HG03571 (cell line): ENCODE measurements at regions not wholly inside any gene's neighbourhood (a gene's known extent, or its start where the extent isn't known, plus 50 kb on each side); places are given as distances from the start of the nearest gene placed in this dataset.
"Not testable (repeated sequence)": the region's sequence is repeated elsewhere in the genome, so short reads cannot be mapped to it uniquely, and the experiment has no call there.

ENCODE experiments used
- ATAC-seq: cut with Tn5 transposase; IDR thresholded peaks from one replicate; pipeline ENCODE4 v1.9.1; 2021; ENCODE audit not compliant: unreplicated experiment

DNA sequence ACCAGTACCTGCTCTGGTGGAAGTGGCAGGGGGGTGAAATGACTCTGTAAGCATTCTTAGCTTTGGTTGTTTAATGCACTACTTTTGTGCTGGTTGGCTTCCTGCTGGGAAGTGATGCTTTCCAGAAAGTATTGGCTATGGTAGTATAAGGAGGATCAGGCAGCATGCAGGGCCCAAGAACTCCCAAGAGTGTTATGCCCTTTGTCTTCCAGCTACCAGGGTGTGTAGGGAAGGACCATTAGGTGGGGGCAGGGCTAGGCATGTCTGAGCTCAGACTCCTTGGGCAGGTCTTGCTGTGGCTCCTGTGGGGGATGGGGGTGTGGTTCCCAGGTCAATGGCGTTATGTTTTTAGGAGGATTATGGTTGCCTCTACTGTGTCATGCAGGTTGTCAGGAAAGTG is 135.8 kb upstream of the TRPC7 start:
- ATAC-seq, result no peak

DNA sequence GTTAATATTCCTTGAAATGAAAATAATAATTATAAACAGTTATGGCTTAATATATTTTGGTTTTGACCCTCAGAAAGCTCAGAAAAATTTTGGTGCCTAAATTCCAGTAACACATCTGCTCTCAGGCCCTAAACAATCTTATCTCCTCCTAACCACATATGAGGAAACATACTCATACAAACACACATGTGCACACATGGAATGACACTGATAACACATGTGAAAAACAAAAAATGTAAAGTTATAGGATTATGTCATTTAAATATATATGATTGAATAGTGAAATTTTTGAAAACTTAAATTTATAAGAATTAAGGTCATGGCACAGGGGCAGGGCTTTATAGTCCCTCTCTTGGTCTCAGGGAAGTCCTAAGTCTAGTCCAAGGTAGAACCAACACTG is 127.2 kb upstream of the TRPC7 start:
- ATAC-seq, result no peak

DNA sequence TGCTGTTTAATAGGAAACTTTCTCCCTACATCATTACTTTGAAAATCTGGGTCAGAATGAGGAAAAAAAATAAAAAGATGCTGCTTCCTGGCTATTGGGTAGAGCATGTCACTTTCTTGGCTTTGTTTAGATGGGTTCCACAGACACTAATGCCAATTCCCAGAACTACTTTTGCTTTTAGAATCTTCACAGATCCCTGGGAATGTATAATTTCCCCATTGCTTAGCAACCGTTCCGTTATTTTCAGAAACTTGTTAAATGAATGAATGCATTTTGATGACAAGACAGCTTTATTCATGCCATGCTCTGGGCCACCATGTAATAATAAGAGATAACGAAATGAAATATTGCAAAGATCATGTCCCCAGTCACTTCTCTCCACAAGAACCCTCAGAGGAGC is 126.5 kb upstream of the TRPC7 start:
- ATAC-seq, result no peak

DNA sequence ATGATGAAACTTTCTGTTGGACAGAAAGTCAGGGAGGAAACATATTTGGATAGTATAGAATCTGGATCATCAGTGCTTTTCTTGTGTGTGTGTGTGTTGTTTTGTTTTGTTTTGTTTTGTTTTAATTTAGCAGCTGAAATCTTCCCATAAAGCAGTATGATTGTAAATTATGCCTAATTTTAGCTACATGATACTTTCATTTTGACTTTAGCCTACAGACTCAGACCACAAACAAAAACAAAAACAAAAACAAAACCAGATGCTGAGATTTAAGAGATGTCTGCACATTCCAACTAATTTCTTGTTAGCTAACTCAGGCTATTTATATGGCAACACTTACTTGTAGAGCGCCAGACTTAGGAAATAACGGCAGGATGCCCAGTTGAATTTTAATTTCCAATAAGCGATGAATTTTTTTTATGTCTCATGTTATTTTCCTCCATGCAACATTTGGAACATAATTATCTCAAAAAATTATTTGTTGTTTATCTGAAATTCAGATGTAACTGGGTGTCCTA is 119.5 kb upstream of the TRPC7 start:
- ATAC-seq, result no peak

DNA sequence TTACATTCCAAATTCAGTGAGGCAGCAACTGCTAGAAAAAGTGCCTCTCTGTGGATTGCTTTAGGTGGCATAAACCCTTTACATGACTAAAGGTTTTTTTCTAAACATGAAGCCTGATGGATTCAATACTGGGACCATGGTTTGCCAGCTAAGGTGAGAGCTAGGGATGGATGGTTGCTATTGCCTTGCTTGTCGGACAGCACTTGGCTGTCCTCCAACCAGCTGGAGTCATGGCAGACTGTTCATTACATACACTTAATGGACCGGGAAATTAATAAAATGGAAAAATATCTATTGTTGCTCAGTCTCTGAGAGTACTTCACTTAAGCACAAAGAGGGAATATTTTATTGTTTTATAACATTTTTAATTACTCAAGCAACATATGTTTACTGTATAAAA is 116.9 kb upstream of the TRPC7 start:
- no peak for ATAC-seq

DNA sequence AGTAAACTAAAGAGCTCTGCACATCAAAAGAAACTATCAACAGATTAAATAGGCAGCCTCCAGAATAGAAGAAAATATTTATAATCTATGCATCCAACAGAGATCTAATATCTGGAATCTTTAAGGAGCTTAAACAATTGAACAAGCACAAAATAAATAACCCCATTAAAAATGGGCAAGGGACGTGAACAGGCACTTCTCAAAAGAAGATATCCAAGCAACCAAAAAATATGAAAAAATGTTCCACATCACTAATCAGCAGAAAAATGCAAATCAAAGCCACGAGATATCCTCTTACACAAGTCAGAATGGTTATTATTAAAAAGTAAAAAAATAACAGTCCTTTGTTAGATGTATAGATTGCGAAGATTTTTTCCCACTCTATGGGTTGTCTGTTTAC is 109.1 kb upstream of the TRPC7 start:
- no peak for ATAC-seq

DNA sequence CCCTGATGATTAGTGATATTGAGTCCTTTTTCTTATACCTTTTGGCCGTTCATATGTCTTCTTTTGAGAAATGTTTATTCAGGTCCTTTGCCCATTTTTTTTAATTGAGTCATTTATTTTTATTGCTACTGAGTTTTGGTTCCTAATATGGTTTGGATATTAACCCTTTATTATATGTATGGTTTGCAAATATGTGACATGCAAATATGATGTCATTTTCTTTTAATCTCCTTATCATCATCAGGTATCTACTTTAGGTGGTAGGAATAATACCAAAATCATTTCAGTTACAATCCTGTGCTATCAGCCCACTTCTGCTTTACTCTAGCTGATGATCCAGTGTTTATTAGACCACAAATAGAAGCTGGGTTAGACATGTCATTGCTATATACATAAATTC is 102.3 kb upstream of the TRPC7 start:
- ATAC-seq, result no peak

DNA sequence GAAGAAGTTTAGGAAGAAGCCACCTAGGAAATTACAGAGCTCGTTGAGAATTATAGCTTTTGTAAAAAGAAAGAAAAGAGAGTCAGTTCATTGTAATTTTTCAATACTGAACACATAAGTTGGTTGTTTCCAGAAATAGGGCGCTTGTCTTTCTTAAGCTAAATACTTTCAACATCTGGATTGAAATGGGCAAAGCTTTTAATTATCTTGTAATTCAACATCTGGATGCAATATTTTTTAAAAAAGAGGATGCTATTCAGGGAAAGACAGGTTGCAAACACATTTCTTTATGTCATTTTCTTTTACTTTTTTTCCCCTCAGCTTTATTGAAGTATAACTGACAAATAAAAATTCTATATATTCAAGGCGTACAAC is 100.7 kb upstream of the TRPC7 start:
- no peak for ATAC-seq

DNA sequence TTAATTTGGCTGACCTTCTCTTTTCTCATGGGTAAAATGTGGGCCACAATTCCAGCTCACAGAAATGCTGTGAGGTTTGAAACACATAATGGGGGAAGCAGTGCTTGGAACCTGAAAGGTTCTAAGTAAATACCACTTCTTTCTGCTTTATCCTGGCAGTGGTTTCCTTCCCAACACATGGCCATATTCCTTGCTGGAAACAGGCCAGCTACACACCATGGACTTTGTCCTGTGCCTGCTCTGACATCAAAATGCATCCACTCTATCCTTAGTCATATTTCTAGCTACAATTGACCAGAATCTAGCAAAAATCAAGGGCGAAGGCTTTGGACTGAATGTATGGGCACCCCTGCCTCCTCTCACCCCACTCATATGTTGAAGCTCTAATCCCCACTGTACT is 93.1 kb upstream of the TRPC7 start:
- ATAC-seq, result no peak

DNA sequence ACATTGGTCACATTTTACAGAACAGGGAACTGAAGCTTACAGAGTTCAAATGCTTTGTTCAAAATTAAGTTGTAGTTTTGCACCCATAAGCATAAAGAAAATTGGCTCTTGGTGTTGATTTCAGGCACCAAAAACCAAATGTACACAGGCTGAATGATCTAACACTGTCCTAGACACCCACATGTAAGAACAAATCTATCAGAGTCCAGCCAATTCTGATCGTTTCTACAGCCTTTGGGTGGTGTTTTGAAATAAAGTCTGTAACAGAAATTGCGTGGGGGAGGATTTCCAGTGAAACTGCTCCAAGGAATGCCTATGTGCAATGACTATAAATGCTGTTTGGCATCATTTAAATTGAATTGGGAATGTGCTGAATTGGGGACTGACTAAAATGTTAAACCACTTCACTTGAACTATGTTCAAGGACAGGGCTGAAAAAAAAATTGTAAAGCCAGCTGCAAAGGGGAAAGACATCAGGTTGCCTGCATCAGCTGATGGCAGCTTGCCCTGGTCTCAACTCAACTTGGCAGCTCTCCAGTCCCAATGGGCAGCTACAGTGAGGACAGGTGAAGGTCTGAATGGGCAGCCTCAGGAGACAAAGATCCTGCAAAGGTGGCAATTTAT is 92.2 kb upstream of the TRPC7 start:
- no peak for ATAC-seq

DNA sequence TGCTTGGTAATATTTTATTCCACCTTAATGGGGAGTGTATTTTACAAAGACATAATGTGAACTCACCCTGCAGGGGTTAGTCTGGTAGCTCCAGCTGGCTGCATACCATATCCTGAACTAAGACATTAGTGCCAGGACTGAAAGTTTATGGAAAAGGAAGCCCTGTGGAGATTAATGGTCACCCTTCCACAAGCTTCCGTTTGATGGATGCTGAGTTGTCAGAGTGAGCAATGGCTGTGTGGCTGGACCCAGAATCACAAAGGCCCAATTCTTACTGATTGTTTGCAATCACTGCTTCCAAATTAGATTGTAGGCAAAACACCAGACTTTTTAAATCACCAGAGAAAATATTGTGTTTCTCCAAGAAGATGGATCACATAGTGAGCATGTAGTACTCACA is 90.1 kb upstream of the TRPC7 start:
- ATAC-seq, result no peak

DNA sequence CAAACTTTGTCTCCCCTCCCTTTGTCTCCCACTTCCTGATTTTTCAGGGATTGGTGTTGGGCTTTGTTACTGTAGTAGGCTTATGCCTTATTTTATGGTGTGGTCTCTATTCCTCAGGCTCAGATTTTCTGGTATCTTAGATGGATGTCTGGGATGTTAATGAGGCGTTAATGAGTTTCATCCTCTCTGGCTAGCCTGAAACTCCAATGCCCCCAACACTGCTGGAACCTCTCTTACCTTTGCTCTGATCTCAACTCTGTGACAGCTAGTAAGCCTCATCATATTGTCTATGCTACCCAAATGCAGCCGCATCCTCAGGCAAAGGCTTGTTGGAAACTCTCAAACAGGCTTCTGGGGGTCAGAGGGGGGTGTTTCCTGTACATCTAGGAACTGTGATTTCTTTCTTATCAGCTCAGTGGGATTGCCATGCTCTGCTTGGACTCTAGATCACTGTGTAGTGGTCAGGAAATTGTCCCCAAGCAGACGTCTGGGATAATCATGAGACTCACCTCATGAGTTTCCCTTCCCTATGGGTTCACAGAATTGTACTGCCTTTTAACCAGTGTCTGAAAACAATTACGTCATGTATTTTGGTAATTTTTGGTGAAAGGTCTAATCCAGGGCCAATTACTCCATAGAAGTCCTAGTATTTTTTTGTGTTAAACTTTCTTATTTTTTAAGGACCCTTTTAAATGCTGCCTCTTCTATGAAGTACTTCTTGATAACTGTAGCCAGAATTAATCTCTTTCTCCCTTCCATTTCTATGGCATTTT is 88.8 kb upstream of the TRPC7 start:
- no peak for ATAC-seq

DNA sequence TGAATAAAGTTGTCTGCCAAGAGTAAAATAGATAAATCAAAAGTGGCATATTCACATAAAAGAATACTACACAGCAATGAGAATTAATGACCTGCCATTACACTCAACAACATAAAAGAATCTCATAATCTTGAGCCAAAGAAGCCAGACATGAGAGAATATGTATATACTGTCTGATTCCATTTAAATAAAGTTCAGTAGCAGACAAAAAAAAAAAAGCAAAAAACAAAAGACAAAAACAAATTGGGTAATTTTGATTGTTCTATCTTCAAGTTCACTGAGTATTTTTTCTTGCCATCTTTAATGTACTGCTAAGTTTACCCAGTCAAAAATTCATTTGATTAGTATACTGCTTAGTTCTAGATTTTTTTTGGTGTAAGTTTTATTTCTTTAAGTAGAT is 87.9 kb upstream of the TRPC7 start:
- no peak for ATAC-seq

DNA sequence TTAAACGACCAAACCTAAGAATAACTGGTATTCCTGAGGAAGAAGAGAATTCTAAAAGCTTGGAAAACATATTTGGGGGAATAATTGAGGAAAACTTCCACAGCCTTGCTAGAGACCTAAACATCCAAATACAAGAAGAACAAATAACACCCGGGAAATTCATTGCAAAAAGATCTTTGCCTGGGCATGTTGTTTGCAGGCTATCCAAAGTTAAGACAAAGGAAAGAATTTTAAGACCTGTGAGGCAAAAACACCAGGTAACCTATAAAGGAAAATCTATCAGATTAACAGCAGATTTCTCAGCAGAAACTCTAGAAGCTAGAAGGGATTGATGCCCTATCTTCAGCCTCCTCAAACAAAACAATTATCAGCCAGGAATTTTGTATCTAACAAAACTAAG is 82.2 kb upstream of the TRPC7 start:
- ATAC-seq, result not testable (repeated sequence)

DNA sequence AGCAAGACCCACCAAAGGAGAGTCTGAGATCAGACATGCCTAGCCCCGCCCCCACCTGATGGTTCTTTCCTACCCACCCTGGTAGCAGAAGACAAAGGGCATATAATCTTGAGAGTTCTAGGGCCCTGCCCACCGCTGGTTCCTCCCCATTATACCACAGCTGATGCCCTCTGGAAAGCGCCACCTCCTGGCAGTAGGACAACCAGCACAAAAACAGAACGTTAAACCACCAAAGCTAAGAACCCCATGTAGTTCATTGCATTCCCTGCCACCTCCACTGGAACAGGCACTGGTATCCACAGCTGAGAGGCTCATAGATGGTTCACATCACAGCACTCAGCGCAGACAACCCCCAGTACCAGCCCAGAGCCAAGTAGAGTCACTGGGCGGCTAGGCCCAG is 81.2 kb upstream of the TRPC7 start:
- ATAC-seq, result no peak

DNA sequence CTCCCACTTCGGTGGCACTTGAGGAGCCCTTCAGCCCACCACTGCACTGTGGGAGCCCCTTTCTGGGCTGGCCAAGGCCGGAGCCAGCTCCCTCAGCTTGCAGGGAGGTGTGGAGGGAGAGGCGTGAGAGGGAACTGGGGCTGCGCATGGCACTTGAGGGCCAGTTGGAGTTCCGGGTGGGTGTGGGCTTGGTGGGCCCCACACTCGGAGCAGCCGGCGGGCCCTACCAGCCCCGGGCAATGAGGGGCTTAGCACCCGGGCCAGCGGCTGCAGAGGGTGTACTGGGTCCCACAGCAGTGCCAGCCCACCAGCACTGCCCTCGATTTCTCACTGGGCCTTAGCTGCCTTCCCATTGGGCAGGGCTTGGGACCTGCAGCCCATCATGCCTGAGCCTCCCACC is 78.8 kb upstream of the TRPC7 start:
- not testable (repeated sequence) for ATAC-seq

DNA sequence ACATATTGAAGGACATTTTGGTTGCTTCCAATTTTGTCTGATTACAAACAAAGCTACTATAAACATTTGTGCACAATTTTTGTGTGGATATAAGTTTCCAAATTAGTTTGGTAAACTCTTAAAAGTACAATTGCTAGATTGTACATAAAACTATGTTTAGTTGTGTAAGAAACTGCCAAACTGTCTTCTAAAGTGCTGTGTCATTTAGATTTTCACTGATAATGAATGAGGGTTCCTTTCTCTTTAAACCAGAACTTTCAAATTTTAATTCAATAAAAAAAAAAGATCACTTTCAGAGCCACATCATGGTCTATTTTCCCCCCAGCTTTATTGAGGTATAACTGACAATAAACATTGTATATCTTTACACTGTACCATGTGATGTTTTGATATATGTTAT is 74.0 kb upstream of the TRPC7 start:
- no peak for ATAC-seq

DNA sequence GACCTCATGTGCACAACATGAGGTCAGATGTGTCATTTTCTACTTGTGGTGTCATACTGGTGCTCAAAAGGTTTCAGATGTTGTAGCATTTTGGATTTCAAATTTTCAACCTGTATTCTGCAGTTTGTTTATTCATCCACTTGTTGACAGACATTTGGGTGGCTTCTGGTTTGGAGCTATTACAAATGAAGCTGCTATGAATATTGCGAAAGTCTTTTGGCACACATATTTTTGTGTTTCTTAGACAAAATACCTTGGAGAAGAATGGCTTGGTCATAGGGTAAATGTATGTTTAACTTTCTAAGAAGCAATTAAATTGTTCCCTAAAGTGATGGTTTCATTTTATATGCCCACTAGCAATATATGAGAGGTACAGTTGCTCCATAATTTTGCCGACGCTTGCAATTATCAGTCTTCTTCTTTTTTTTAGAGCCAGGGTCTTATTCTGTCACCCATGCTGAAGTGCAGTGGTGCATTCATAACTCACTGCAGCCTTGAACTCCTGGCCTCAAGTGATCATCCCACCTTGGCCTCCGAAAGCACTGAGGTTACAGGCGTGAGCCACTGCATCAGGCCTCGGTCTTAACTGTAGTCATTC is 70.7 kb upstream of the TRPC7 start:
- no peak for ATAC-seq

DNA sequence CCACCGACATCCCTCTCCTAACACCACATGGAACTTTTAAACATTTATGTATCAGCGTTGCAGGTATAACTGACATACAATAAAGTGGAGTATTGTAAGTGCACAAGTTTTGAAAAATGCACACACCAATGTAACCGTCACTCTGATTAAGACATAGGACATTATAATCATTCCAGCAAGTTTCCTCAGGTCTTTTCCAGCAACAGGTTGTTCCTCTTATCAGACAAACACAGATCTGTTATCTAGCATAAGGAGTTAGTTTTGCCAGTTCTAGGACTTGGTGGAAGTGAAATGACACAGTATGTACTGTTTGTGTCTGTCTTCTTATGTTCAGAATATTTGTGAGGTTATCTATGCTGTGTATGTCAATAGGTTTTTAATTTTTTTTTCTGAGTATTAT is 69.5 kb upstream of the TRPC7 start:
- no peak for ATAC-seq

DNA sequence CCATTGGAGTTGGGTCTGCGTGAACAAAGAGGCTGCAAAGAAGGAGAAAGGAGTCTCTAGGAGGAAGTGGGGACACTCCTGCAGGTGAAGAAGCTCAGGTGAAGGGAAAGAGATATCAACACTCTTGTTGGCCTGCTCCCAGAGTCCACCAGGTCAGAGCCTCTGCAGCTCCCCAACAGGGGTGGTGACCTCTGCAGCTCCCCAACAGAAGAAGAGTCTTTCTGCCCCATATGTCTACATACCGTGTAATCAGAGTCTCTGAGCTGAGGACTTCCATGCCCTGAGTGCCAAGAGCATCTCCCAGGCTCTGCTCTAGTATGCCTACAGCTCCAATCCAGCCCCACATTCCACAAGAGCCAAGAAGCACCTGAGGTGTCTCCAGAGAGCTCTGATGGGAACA is 67.4 kb upstream of the TRPC7 start:
- ATAC-seq, result no peak

DNA sequence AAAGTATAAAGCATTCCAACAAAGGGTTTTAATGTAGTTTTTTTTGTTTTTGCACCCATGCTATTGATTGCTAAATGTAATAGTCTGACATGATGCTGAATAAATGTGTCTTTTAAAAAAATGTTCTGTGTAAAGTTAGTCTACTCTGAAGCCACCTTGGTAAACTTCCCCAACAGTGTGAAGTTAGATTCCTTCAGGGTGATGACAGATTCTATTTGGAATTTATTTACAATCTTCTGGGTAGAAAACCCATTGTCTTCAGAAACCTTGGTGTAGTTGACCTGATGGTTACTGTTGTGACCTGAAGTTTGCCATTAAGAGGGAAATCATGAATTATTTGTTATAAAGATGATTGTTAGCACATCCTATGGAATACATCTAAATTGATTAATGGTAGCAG is 64.7 kb upstream of the TRPC7 start:
- ATAC-seq, result no peak

DNA sequence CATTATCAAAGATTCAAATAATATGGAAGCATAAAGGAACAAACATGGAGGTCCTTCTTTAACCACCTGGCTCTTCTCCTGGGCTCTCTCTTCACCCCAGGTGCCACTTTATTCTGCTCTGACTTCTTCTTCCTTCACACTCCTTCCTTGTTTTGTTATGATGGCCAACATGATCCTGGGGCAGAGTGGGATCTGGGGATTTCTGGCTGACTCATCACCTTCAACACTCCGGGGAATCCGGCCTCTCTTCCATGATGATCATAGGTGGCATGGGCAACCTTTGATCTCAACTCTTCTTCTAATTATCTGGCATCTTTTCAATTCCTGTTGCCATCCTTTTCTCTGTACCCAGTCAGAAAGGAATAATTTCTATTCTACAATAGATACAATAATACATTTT is 62.1 kb upstream of the TRPC7 start:
- no peak for ATAC-seq
